ENCODE measurements at regions not wholly inside any gene's neighbourhood (a gene's known extent, or its start where the extent isn't known, plus 50 kb on each side); places are given as distances from the start of the nearest gene placed in this dataset.

- no peak for DNase-seq (ENCODE audit: low read depth)
- no peak for TF ChIP-seq CTCF (IDR thresholded peaks at IDR 0.05; ENCODE audit: insufficient read depth, low read depth, low read length, missing control alignments)
- H3K4me3 ChIP-seq (ENCODE audit: low read depth, low read length), result no peak overlapping the region
Observed at GRCh38 chr19:30149300-30149699, 207.3 kb downstream of the URI1 start.

GRCh38 chr19:30150626-30151025 is 208.6 kb downstream of the URI1 start:
- no peak overlapping the region for H3K4me3 ChIP-seq (ENCODE audit: low read depth, low read length)
- DNase-seq (ENCODE audit: low read depth), result no peak
- TF ChIP-seq CTCF (IDR thresholded peaks at IDR 0.05; ENCODE audit: insufficient read depth, low read depth, low read length, missing control alignments), result no peak

DNA sequence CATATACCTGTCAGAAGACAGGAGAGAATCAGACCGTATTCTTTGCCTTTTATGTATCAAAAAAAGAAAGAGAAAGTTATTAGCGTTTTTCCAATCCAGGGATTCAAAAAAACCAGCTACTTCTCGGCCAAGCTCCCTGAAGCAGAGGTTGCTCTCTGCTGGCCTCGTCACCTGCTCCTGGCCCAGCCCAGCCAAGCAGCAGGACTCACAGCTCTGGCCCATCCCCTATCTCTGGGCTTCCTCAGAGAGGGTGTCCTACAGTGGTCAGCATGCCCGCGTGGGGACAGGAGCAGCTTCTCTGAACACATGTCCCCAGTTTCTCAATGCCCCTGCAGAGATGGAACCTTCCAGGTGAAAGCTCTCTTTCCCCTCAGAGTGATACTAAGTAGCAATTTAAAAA is 209.0 kb downstream of the URI1 start:
- H3K4me3 ChIP-seq (ENCODE audit: low read depth, low read length), result no peak overlapping the region
- no peak for TF ChIP-seq CTCF (IDR thresholded peaks at IDR 0.05; ENCODE audit: insufficient read depth, low read depth, low read length, missing control alignments)
- DNase-seq (ENCODE audit: low read depth), result no peak

DNA sequence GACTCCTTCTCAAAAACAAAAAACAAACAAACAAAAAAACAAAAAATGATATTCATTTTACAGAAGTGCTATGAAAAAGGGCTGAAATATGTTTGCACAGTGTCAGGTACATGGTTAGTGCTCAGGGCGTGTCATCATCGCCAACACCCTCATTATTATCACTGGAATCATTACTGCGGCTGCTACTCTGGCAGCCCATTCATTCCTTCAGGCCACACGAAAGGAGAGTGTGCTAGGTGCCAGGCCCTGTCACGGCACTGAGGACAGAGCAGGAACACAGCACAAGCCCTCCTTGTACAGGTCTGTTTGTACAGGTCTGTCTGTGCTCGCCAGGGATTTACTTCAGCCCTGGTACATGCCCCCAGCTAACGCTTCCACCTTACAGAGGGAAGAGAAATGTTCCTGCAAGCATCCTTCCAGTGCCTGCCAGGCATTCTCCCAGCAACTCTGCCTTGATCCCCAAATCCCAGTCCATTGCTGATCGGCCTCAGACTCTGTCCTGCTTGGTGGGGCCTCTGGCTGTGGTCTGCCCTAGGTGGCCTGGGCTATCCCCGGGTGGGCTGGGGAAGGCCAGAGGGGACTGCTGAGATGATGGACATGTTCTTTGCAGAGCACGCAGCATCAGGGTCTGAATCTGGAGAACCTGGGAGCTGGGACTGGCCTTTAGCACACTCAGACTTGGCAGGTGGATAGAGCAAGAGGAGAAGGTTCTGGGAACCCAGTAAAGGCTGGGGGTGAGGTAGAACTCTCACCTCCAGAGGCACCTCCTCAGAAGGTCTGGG is 210.7 kb downstream of the URI1 start:
- DNase-seq (ENCODE audit: low read depth), result no peak
- TF ChIP-seq CTCF (IDR thresholded peaks at IDR 0.05; ENCODE audit: insufficient read depth, low read depth, low read length, missing control alignments), result no peak
- no peak overlapping the region for H3K4me3 ChIP-seq (ENCODE audit: low read depth, low read length)

GRCh38 chr19:30153326-30154210 is 211.5 kb downstream of the URI1 start:
- no peak overlapping the region for H3K4me3 ChIP-seq (ENCODE audit: low read depth, low read length)
- peak; percentile 61 for DNase-seq (ENCODE audit: low read depth)
- TF ChIP-seq CTCF (IDR thresholded peaks at IDR 0.05; ENCODE audit: insufficient read depth, low read depth, low read length, missing control alignments), result no peak

- no peak for TF ChIP-seq CTCF (IDR thresholded peaks at IDR 0.05; ENCODE audit: insufficient read depth, low read depth, low read length, missing control alignments)
- DNase-seq (ENCODE audit: low read depth), result no peak
- no peak overlapping the region for H3K4me3 ChIP-seq (ENCODE audit: low read depth, low read length)
Observed at GRCh38 chr19:30154410-30154809, 212.4 kb downstream of the URI1 start.
